NCI-H2081 treated with DMSO at 0.1 percent for 48 hours (cell line): ENCODE measurements at regions not wholly inside any gene's neighbourhood (a gene's known extent, or its start where the extent isn't known, plus 50 kb on each side); places are given as distances from the start of the nearest gene placed in this dataset.

Source experiments
- DNase-seq: peaks from one replicate; lab custom pipeline; 2025; lab: John Stamatoyannopoulos, UW

GRCh38 chr6:169943241-169944060 is 192.0 kb downstream of the ERMARD start:
- DNase-seq: no peak

- DNase-seq: no peak
These were observed 190.8 kb downstream of the ERMARD start for GRCh38 chr6:169942173-169942572.

- DNase-seq: no peak
These were observed 189.3 kb downstream of the ERMARD start for GRCh38 chr6:169940481-169941271.

- DNase-seq: no peak
These were observed 188.2 kb downstream of the ERMARD start for GRCh38 chr6:169939554-169940164.

- no peak for DNase-seq
These were observed 187.3 kb downstream of the ERMARD start for GRCh38 chr6:169938731-169939130.

GRCh38 chr6:169938262-169938701 is 186.9 kb downstream of the ERMARD start:
- DNase-seq: no peak

GRCh38 chr6:169937389-169938261 is 186.2 kb downstream of the ERMARD start:
- DNase-seq: no peak

- no peak for DNase-seq
These were observed 185.0 kb downstream of the ERMARD start for GRCh38 chr6:169936355-169936975.

- no peak for DNase-seq
These were observed 184.4 kb downstream of the ERMARD start for GRCh38 chr6:169935861-169936260.

GRCh38 chr6:169935348-169935718 is 183.9 kb downstream of the ERMARD start:
- no peak for DNase-seq

GRCh38 chr6:169934699-169935347 is 183.4 kb downstream of the ERMARD start:
- DNase-seq: no peak

GRCh38 chr6:169933839-169934698 is 182.6 kb downstream of the ERMARD start:
- DNase-seq: no peak

GRCh38 chr6:169933251-169933821 is 181.9 kb downstream of the ERMARD start:
- DNase-seq: no peak

GRCh38 chr6:169932491-169932890 is 181.1 kb downstream of the ERMARD start:
- no peak for DNase-seq

- no peak for DNase-seq
These were observed 179.8 kb downstream of the ERMARD start for GRCh38 chr6:169931261-169931660.

GRCh38 chr6:169930799-169931198 is 179.4 kb downstream of the ERMARD start:
- DNase-seq: no peak

GRCh38 chr6:169927711-169928110 is 176.3 kb downstream of the ERMARD start:
- no peak for DNase-seq

GRCh38 chr6:169926617-169927417 is 175.4 kb downstream of the ERMARD start:
- DNase-seq: no peak
